HG02642 (cell line): ENCODE measurements at regions not wholly inside any gene's neighbourhood (a gene's known extent, or its start where the extent isn't known, plus 50 kb on each side); places are given as distances from the start of the nearest gene placed in this dataset.

Experiments used
- ATAC-seq: cut with Tn5 transposase; IDR thresholded peaks from one replicate; pipeline ENCODE4 v1.9.1; 2021; ENCODE audit warnings: mild to moderate bottlenecking; ENCODE audit not compliant: unreplicated experiment, poor library complexity

DNA sequence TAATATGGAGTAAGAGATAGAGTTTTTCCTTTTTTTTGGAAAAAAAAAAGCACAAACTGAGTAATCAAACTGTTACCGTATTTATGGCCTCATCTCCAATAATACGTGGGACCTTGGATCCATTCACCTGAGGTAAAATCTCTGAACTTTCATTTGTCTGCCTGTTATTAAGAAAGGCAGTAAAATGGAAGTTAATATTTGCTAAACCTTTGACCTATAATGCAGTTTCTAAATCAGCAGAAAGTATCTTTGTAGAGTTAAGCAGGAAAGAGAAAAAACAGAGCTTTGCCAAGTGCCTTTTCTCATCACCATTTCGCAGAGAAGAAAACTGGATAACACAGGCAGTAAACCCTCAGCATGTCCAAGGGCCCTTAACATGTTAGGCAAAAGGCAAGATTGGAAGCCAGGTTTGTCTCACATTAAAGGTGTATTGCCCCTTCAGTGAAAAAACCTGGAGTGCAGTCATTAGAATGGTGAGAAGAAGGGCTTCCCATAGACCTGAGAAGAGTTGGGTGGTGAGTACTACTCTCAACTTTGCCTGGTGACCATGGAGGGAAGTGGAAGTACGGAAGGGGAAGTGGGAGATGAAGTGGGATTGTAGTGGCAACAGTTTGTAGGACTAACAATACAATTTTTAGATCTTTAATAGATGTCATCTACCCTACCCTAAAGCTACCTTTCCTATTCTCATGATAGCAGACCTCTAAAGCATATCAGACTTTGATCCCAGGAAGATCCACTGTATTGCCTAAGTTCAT lies 65.4 kb upstream of the GRAMD2B start:
- no peak for ATAC-seq

GRCh38 chr5:126358525-126358924 lies 64.7 kb upstream of the GRAMD2B start:
- peak; percentile 90 for ATAC-seq

GRCh38 chr5:126359884-126360283 lies 63.3 kb upstream of the GRAMD2B start:
- no peak for ATAC-seq

DNA sequence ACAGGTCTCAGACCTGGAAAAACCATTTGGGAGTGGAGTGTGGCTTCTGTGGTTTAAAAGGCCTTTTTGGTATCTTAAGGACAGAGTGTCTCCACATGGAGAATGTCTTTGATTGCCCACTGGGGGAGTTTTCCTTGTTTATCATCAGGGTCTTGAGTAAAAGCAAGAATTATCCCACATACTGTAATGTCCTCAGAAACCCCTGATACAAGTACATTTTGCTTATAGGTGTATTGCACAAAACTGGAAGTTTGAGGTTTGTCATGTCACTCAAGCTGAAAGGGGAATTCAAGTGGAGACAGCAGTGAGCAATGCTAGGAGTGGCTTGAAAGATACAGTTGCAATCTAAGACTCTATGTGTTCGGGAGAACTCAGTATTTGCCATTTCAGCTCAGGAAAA lies 62.7 kb upstream of the GRAMD2B start:
- no peak for ATAC-seq

- ATAC-seq = no peak
Measured at GRCh38 chr5:126363658-126364057, 59.6 kb upstream of the GRAMD2B start.

GRCh38 chr5:126364206-126364902 lies 58.9 kb upstream of the GRAMD2B start:
- no peak for ATAC-seq

DNA sequence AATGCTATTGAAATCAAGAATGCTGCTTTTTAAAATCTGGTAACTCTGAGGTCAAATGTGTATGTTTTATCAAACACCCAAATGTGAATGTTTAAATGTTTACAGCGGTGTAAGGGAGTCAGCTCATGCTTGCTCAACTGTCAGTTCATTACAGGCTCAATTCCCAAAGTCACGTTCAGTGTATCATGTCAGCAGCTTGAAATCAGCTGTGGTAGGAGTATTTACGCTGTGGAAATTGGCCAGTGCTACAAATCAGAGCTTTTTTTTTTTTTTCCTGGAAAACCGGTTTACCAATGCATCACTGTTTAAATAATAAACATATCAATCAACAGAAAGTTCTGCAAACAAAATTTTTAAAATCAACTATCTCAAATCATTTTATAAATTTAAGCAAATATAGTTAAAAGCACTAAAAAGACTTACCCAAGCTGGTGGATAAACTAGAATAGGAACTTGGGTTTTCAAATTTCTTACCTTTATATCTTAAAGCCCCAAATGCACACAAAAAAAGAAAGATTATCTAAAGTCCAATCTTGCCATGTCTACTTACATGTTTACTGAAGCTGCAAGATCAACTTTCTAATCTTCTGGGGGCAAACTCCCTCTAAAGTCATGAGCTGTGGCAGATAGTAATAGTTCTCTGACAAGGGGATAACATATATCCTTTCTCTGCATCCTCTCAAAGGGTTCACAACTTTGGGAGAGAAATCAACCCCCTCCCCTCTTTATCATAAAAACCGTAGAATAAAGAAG lies 57.6 kb upstream of the GRAMD2B start:
- no peak for ATAC-seq

- no peak for ATAC-seq
Measured at GRCh38 chr5:126366199-126366560, 57.0 kb upstream of the GRAMD2B start.

- no peak for ATAC-seq
Measured at GRCh38 chr5:126368239-126368812, 54.9 kb upstream of the GRAMD2B start.

GRCh38 chr5:126369083-126369482 lies 54.1 kb upstream of the GRAMD2B start:
- no peak for ATAC-seq

DNA sequence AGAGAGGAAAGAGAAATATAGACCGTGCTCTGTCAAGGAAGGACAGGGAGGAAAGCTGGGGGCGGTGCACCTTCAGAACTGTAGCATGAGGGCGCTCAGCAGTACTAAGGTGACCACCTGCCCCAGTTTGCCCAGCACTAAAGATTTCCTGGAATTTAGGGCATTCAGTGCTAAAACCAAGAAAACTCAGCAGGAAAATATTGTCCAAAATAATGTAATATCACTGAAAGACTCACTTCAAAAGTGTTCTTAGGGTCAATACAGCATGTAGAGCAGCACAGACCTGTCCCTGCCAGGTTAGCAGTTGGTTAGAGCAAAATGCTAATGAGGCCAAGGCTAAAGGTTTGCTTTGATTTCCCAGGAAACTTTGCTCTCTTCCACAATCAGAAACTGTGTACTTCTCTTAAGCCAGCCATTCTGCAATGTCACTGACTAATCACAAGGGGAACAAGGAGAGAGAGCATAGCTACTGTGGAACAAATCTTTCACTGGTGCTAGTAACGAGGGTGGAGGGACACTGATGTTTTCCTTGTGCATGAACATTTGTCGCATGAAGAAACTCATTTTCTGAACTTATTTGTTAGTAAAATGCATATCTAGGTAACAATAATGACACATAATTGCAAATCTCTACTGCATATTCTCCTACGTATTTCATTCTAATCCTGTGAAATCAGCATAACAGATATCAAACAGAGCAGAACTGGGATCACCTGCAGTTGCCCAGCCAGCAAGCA lies 53.0 kb upstream of the GRAMD2B start:
- no peak for ATAC-seq

DNA sequence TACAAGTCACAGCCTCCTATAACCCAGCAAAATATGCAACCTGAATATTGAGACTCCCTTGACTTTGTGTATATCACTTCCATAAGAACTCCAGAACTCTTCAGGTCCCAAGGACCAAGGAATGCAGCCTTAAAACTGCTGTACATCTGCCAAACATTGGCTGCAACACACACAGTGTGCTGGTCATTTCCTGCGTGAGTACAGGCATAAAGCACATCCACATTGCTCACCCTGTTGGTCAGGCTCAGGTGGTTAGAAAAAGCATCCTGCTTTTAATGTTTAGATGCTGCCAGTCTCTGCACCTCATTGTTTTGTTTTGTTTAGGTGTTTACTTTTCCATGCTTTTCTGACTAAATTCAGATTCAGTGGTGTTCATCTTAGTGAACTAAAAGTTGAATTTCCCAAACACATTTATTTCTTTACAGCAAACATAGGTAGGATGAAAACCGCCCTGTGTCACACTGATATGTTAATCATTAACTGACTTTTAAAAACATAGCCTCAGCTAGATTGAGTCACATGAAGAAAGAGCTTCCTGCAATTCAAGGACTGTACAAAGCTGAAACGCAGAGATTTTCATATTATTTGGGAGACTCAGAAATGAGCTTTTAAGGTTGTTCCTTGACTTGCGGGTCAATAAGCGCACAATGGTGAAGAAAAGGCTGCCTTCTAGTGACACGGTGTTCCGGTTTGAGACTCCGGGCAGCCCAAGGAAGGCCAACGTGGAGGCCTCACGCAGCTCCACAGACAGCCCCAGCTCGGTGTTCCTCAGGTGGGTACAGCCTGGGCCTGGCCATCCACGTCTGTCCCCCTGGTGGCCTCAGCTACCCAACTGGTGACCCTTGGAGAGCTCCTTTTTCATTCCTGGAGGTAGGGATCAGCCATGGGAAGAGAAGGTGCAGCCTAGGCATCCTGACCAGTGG lies 52.2 kb upstream of the GRAMD2B start:
- ATAC-seq = no peak

- ATAC-seq = no peak
Measured at GRCh38 chr5:126373375-126374108, 49.7 kb upstream of the GRAMD2B start.
